AG04449 (cell line): ENCODE measurements at regions not wholly inside any gene's neighbourhood (a gene's known extent, or its start where the extent isn't known, plus 50 kb on each side); places are given as distances from the start of the nearest gene placed in this dataset.
"Not testable (repeated sequence)": the region's sequence is repeated elsewhere in the genome, so short reads cannot be mapped to it uniquely, and the experiment has no call there.

Experiments
- CTCF ChIA-PET: fragments of 350-600 bp; formaldehyde crosslinking; extraction: SDS; loops from one replicate; lab custom pipeline; 2021; ENCODE audit warnings: antibody characterized with exemption; lab: Yijun Ruan, JAX
- POLR2A ChIA-PET: fragments of 400-600, 350-600 bp; formaldehyde crosslinking; extraction: SDS; loops from one replicate; lab custom pipeline; 2020; ENCODE audit warnings: antibody characterized with exemption, inconsistent platforms; lab: Yijun Ruan, JAX
- DNase-seq: peaks from one replicate; pipeline ENCODE4 v3.0.0-alpha.2; 2010; ENCODE audit warnings: low read depth, low spot score
- H3K4me3 ChIP-seq: 2 replicates; pipeline ENCODE4 v1.5.1; 2011; ENCODE audit warnings: low read depth, mild to moderate bottlenecking, control low read depth, low read length
- TF ChIP-seq, protein P1 (sequence below): IDR thresholded peaks from one replicate; pipeline ENCODE4 v1.5.1; 2011; ENCODE audit warnings: mild to moderate bottlenecking, moderate library complexity, low read length, control low read depth, inconsistent platforms; ENCODE audit not compliant: insufficient read depth; ENCODE audit errors: missing control alignments

DNA sequence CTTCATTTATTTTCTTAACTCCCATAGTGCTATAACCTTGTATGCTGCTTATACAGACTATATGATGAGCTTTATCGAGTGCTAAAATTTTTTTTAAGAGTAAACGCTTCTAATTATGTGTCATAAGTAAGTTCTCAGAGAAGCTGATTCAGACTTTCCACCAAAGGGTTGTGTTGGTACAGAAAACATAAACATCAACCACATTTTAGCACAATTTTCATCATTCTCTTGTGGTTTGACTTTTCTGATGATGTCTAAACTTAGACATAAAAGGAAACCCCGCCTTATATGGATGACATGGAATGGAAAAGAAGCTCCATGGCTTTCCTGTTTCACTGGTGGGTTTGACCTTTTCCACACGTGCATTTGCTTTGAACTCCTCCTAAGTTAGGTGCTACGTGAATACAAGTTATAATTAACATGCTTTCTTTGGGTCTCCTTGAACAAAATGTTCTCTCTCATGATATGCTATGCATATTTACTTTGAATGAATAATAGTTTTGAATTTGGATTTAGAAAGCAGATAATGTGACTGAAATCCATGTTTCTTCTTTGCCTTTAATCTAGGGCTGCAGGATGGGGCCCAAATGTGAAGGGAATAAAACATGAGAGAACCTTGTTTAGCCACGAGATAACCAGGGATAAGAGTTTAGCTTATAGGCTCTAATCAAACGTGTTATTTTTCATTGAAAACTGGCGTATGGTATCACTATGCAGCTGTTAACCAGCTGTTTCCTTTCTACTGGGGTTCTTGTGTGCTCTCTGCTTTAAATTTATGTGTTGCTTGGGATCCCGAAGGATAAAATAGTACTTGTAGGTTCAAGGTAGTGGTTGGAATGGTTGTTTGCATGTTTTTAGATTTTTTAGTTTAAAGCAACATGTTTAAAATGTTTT is 127.1 kb upstream of the AHI1 start:
- H3K4me3 ChIP-seq = no peak overlapping the region
- DNase-seq = peak; percentile 14
- ChIA-PET POLR2A (interaction anchor here (0.6 kb wide), 1 partner anchor 187 kb away, joined by 3 read pairs; no protein-coding TSS in a partner anchor), CTCF (no interaction called here)
- TF ChIP-seq, protein P1, sequence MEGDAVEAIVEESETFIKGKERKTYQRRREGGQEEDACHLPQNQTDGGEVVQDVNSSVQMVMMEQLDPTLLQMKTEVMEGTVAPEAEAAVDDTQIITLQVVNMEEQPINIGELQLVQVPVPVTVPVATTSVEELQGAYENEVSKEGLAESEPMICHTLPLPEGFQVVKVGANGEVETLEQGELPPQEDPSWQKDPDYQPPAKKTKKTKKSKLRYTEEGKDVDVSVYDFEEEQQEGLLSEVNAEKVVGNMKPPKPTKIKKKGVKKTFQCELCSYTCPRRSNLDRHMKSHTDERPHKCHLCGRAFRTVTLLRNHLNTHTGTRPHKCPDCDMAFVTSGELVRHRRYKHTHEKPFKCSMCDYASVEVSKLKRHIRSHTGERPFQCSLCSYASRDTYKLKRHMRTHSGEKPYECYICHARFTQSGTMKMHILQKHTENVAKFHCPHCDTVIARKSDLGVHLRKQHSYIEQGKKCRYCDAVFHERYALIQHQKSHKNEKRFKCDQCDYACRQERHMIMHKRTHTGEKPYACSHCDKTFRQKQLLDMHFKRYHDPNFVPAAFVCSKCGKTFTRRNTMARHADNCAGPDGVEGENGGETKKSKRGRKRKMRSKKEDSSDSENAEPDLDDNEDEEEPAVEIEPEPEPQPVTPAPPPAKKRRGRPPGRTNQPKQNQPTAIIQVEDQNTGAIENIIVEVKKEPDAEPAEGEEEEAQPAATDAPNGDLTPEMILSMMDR = no peak

DNA sequence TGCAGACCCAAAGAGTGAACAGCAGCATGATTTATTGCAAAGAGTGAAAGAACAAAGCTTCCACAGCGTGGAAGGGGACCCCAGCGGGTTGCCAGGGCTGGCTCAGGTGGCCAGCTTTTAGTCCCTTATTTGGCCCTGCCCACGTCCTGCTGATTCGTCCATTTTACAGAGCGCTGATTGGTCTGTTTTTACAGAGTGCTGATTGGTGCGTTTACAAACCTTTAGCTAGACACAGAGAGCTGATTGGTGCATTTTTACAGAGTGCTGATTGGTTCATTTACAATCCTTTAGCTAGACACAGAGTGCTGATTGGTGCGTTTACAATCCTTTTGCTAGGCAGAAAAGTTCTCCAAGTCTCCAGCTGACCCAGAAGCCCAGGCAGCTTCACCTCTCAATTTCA is 128.5 kb upstream of the AHI1 start:
- H3K4me3 ChIP-seq, DNase-seq, POLR2A ChIA-PET: not testable (repeated sequence)
- CTCF ChIA-PET = interaction anchor here (1.2 kb wide), 1 partner anchor 9 kb away, joined by 3 read pairs; no protein-coding TSS in a partner anchor

DNA sequence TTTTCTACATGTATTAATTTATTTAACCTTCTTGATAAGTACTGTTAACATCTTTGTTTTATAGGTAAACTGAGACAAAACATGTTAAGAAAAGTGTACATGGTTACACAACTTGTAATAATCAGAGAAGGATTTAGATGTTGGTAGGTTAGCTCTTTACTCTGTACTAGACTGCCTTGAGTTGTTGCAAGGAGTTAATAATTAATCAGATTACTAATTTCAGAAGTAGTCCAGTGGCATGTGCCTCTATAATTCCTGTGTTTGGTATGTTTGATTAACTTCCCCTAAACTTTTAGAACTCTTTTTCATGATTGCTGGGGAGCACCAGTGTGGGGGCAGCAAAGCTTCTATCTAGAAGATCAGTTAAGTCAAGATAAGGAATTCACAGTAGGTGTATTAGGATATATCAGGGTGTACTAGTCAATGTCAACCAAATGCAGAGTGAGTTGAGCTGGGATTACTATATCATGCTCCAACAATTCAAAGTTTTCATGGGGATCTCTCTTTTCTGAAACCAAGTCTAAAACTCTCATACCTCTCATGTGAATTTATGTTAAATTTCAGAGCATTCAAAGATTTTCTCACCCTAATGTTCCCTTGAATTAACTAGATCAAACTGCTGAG is 129.7 kb upstream of the AHI1 start:
- no peak for DNase-seq
- TF ChIP-seq, protein P1 = no peak
- no peak overlapping the region for H3K4me3 ChIP-seq
- ChIA-PET POLR2A (no interaction called here), CTCF (interaction anchor here (0.9 kb wide), 1 partner anchor 12 kb away, joined by 3 read pairs; no protein-coding TSS in a partner anchor)

- ChIA-PET POLR2A (no interaction called here), CTCF (no interaction called here)
- TF ChIP-seq, protein P1 = no peak
- DNase-seq = no peak
- H3K4me3 ChIP-seq = no peak overlapping the region
Measured at GRCh38 chr6:135630789-135631376, 133.3 kb upstream of the AHI1 start.

DNA sequence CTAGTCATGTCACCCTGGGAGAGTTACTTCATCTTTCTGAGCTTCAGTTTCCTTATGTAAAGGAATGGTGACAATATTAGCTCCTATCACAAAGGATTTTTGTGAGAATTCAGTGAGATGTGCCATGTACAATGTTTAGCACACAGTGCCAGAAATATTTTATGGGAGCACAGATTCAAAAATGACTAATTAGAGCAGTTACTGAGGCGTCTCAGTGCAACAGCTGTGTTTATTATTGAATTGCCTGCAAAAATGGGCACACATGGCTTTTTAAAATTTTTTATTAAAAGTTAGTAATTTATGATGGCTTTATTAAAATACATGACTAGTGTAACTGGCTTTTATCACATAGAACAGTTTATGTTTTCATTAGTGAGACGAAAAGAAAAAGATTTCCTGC is 134.3 kb upstream of the AHI1 start:
- ChIA-PET POLR2A (no interaction called here), CTCF (no interaction called here)
- no peak for DNase-seq
- no peak overlapping the region for H3K4me3 ChIP-seq
- TF ChIP-seq, protein P1 = no peak

- ChIA-PET CTCF (no interaction called here), POLR2A (no interaction called here)
- no peak overlapping the region for H3K4me3 ChIP-seq
- DNase-seq = no peak
- TF ChIP-seq, protein P1 = no peak
Measured at GRCh38 chr6:135633573-135633972, 136.0 kb upstream of the AHI1 start.
